Lower leg skin (tissue), 3 donors: ENCODE measurements at regions not wholly inside any gene's neighbourhood (a gene's known extent, or its start where the extent isn't known, plus 50 kb on each side); places are given as distances from the start of the nearest gene placed in this dataset.

Experiments
- CTCF ChIP-seq, 3 donors: fragments of 450-650 bp; IDR thresholded peaks; one replicate each; pipeline ENCODE4 v1.5.1; 2016; ENCODE audit warnings: antibody characterized with exemption in 3 of 3, mild to moderate bottlenecking in 3 of 3, moderate library complexity in 2 of 3
- POLR2A ChIP-seq, 2 donors: fragments of 450-650 bp; IDR thresholded peaks; one replicate each; pipeline ENCODE4 v1.6.1; 2016 to 2017; ENCODE audit warnings: antibody characterized with exemption in 2 of 2, mild to moderate bottlenecking in 1 of 2, moderate library complexity in 1 of 2

GRCh38 chr6:104632588-104632987 is 227.1 kb downstream of the HACE1 start:
- TF ChIP-seq POLR2A (IDR thresholded peaks at IDR 0.05) (no peak), CTCF (IDR thresholded peaks at IDR 0.05) (no peak)
